ENCODE measurements at regions not wholly inside any gene's neighbourhood (a gene's known extent, or its start where the extent isn't known, plus 50 kb on each side); places are given as distances from the start of the nearest gene placed in this dataset.
"Not testable (repeated sequence)": the region's sequence is repeated elsewhere in the genome, so short reads cannot be mapped to it uniquely, and the experiment has no call there.

DNA sequence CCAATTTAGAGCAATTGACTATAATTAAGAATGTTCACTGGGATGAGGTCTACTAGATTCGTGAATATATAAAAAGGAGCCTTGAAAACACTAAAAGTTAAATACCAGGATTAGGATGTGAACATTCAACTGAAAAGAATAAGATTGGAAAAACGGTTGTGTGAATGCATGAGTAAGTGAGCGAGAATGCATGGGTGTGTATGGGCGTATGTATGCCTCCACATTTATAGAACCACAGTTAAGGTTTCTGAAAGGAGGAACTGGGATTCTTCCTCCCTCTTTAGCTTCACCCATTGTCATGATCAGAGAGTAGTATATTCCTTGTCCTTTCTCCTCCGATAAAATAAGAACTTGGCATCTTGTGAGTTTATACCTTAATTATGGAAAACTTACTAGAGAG, 151.1 kb upstream of the UBE2E3 start:
- no peak for DNase-seq

DNA sequence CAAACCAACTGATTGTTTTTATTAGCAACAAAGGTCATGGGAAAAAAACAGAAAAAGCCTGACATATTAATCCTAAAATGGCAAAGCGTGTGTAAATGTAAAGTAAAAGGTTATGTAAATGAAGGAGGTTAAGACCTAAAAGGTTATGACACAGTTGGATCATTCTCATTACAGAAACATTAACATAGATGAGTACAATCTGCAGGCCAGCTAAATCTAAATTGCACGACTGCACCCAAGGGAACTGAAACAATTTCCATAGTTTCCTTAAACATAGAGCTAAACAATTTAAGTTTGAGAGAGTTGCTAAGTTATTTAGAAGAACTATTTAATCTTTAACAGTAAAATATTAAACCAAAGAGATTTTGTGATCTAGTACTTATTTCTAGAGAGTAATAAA, 151.6 kb upstream of the UBE2E3 start:
- no peak for DNase-seq

DNA sequence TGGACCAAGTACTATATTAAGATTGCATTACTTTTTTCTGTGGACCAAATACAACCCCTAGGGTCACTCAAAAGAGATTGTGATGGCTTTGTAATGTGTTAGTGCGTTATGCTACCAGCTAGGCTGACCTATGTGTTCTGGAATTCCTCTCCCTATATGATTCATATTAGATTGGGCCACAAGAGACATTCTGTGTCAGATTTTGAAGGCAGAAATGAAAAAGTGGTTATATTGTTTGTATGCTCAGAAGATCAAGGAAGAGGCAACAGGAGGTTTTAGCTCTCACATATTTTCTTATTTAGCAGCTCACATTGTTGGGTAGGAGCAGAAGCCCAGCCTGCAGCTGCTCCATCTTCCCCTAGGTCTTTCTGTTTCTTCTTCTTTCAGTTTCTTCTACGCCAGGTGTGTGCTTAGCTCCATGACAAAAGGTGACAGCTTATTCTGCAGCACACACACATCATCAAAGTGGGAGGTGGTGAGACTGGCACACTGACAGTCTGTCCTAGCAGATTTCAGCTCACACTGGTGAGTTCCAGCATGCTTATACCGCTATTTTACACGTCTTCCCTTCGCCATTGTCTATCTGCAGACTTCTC, 156.8 kb upstream of the UBE2E3 start:
- DNase-seq, result no peak

DNA sequence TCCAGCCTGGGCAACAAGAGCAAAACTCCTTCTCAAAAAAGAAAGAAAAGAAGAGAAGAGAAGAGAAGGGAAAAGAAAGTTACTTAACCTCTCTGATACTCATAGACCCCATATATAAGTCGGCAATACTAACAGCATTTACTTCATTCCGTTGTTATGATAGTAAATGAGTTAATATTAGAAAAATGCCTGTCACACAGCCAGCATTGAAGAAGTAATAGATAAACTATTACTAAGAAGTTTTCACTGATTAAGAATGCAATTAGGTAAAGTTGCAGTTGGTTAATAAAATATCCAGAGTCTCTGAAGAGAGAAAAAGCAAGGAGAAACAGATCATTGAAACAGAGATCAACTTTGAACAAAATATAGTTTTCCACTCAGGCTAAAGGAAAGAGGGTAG, 161.3 kb upstream of the UBE2E3 start:
- no peak for DNase-seq

DNA sequence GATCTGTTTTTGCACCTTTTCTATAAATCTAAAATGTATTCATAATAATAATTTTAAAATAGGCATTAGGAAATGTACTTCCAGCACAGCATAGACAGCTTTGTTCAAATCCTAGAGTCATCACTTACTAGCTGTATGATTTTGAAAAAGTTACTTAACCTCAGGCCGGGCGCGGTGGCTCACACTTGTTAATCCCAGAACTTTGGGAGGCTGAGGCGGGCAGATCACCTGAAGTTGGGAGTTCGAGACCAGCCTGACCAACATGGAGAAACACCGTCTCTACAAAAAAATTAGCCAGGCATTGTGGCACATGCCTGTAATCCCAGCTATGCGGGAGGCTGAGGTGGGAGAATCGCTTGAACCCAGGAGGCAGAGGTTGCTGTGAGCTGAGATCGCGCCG, 161.7 kb upstream of the UBE2E3 start:
- not testable (repeated sequence) for DNase-seq

DNA sequence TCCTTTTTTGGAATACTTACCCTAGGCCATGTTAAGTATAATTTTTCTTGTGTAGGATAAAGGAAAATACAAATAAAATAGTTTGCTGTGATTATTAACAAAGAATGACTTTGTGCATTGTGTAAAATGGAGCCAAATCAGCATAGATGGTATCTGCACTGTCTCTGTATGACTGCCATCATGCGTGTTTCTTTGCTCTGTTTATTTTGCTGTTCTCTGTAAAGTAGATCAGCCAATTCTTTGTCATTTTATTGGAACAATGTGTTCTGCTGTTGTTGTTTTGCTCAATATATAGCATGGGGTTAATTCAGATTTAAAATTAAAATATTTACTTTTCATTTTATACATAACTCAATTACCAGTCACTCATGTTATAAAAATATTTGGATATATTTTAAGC, 181.3 kb upstream of the UBE2E3 start:
- DNase-seq, result no peak

DNA sequence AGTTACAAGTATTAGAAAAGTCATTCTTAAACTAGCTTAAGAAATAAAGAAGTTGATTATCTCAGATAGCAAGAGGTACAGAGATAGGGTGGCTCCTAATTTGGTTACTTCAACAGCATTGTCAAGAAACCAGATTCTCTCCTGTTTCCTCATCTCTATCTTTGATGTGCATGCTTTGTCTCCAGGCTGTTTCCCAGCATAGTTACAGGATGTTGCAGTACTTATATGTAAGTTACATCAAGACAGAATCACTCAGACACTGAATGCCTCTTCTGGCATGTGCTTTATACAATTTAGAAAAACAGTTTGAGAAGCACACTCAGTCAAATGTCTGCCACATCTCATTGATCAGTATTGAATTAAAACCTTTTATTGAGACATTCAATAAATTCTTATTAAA, 189.5 kb upstream of the UBE2E3 start:
- DNase-seq, result no peak

DNA sequence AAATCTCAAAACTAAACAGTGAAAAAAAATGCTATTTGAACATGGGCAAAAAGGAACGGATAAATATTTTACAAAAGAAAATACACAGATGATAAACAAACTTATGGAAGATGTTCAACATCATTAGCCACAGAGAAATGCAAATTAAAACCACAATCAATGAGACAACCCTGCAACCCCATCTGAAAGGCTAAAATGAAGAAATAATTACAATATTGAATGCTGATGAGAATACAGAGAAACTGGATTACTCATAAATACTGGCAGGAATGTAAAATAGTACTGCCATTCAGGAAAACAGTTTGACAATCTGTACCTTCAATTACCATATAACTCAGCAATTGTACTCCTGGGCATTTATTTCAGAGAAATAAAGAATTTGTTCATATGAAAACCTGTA, 193.1 kb upstream of the UBE2E3 start:
- no peak for DNase-seq

DNA sequence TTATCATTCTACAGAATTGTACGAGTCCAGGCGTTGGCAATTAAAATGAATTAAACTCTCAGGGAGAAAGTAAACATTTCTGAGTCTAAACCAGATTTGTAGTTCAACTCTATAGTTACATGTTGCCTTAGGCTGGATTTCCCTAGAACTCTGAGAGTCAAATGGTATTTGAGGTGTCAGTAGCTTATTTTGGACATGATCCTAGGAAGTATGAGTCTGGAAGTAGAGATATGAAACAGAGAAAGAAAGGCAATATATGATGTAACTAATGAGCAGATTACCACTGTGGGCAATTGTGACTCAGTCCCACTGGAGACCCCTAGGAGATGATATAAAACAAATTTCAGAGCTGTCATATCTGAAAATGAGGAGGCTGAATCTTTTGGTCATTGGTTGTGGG, 199.1 kb upstream of the UBE2E3 start:
- DNase-seq, result no peak

DNA sequence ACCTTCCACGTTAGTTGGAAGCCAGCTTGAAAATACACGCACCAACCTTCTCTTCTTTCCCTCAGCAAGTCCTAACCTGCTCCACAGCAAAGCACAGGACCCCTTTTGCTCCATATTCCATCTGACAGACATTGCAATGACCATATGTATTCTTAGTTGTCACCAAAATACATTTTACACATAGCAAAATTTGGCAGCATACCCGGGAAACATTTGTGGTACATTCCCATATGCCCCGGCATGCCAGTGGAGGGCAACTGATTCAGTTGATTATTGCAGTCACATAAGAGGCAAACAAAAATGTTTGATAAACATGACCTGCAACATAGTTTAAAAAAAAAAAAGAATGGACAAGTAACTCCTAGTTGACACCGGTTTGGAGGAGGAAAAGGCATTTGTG, 202.1 kb upstream of the UBE2E3 start:
- DNase-seq, result no peak

DNA sequence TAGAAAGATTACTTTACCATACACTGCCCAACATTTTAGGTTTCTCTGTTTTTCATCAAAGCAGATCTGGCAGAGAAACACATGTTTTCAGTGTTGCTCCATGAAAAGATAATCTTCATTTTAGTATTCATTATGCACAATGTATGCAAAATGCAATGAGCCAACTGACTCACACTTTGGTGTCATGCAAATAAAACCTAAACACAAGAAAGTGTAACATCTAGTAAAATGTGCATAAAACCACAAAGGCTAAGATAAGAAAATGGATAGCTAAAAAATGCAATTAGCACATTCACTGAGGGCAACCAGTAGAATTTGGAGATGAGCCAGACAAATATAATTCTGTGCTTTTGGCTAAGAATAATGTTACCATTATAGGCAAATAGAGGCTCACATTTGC, 203.5 kb upstream of the UBE2E3 start:
- no peak for DNase-seq

DNA sequence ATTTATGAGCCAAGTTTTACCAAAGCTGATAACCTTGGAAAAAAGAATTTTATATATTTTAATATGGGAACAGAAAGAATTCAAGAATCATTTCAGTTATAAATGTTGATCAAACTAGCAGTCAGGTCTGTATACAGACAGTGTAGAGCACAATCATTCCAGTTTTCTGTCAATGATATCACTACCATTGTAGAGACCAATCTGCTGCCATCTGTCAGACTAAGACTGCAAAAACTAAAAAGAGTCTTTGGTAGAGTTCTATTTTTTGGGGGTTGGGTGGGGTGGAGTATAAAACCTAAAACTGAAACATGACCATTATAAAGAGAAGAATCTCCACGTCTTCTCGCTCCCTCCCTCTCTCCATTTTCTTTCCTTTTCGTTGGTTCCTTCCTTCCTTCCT, 204.7 kb upstream of the UBE2E3 start:
- DNase-seq, result no peak

DNA sequence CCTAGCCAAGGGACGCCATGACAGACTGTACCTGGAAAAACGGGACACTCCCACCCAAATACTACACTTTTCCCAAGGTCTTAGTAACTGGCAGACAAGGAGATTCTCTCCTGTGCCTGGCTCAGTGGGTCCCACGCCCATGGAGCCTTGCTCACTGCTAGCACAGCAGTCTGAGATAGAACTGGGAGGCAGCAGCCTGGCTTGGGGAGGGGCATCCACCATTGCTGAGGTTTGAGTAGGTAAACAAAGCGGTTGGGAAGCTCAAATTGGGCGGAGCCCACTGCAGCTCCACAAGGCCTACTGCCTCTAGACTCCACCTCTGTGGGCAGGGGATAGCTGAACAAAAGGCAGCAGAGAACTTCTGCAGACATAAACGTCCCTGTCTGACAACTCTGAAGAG, 215.1 kb upstream of the UBE2E3 start:
- not testable (repeated sequence) for DNase-seq

DNA sequence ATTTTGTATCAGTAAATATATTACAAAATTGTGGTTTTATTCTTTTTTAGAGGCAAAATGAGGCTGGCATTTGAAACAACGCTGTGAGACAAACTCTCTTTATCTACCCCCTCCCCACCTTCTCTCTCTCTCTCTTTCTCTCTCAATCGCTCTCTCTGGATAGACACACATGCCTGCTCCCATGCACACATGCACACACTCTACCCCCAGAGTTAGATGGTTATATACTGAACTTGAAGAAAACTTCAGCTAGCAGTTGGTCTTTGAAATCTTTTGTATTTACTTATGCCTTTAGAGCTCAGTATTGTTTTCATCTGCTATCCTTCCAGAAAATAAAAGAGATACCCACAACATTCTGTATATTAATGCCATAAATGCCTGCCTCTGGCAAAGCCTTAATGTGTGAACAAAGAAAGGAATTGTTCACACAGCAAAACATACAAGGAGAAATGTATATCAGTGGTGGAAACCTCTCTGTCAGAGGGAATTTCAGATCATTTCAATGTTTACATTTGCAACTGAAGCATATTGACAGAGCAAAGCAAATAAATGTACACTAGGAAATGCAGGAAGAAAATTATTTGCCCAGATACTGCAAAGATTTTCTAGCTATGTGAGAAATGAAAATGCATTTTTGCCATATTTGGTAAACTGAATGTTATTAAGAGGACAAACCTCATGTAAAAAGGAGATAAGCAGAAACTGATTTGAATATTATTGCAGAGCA, 217.0 kb upstream of the UBE2E3 start:
- DNase-seq, result no peak

DNA sequence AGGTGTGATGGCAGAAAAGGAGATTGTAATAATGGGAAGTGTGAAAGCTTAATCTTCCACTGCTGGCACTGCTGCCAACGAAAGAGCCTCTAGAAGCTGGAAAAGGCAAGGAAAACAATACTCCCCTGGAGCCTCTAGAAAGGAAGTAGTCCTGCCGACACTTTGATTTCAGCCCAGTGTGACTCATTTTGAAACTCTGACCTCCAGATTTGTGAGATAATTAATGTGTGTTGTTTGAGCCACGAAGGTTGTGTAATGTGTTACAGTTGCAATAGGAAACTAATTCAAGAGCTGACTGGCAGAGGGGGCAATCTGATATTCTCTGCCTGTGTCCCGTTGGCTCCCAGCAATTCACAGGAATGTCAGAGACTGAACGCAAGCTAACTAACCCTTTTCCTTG, 219.2 kb upstream of the UBE2E3 start:
- no peak for DNase-seq

DNA sequence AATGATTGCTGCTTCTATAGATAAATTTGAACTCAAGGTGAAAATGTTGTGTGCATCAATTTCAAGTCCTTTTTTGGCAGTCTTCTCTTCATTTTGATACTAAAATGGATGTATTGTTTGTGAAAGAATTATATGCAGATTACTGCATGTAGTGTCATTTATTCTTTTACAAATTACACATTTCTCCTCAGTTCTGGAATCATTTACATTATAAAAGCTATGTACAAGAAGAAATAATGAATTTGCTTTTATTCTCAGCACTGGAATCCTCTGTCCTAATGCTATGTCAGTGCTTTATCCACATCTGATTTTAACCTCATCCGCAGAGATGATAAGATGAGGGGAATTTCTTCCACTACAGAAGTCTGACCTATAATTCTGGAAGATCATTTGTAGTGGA, 220.8 kb upstream of the UBE2E3 start:
- no peak for DNase-seq

DNA sequence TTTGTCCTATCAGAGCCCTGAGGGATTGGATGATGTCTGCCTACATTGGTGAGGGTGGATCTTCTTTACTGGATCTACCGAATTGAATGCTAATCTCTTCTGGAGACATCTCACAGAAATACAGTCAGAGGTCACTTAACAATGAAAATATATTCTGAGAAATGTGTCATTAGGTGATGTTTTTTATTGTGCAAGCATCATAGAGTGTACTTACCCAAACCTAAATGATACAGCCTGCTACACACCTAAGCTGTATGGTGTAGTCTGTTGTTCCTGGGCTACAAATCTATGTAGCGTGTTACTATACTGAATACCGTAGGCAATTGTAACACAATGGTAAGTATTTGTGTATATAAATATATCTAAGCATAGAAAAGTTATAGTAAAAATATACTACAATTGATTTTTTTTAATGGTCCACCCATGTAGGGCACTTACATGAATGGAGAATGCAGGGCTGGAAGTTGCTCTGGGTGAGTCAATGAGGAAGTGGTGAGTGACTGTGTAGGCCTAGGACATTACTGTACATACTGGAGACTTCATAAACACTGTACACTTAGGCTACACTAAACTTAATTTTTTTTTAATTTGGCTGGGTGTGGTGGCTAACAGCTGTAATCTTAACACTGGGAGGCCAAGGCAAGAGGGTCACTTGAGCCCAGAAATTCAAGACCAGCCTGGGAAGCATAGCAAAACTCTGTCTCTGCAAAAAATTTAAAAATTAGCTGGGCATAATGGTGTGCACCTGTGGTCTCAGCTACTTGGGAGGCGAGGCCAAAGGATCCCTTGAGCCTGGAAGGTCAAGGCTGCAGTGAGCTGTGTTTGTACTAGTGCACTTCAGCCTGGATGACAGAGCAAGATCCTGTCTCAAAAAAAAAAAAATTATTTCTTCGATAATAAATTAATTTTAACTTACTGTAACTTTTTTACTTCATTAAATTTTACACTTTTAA, 226.3 kb upstream of the UBE2E3 start:
- DNase-seq, result no peak

DNA sequence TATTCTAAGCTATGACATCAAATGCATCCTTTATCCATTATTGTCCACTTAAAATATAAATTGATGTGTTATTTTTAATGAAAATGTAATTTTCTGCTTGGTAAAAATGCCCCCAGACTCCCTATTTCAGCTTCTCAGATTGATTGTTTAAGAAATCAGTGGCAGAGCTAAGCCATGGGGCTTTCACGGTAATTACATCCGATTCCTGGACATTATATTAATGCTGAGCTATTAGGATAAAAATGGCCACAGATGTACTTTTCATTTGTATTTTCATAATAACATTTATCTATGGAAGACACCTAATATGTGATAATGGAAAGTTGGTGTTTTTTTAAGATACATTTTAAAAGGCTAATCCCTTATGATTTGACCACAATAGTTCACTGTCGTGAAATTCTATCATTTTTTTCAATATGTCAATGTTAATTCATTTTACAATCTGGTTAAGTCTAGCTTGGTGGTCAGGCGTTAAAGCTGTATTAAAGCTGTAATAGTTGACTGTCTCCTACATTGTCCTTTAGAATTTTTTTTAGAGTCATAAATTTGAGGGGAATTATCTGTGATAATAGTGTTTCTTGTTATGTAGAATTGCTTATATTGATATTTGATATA, 229.0 kb upstream of the UBE2E3 start:
- no peak for DNase-seq

DNA sequence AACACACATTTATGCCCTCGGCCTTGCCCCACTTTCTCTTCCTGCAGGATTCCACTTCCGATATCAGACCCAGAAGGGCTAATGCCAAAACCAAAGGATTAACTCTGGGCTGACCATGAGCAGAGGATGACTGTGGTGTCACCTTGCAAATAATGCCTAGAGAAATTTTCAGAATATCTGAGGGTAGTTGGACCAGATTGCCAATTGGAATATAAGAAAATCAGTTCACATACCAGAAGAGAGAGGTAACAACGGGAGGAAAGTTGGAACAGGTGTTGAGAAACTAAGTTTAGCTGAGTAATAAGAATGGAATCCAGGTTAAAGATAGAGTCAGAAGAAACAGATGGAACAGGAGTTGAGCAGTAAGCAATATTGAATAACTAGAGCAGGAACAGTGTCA, 232.7 kb upstream of the UBE2E3 start:
- no peak for DNase-seq

DNA sequence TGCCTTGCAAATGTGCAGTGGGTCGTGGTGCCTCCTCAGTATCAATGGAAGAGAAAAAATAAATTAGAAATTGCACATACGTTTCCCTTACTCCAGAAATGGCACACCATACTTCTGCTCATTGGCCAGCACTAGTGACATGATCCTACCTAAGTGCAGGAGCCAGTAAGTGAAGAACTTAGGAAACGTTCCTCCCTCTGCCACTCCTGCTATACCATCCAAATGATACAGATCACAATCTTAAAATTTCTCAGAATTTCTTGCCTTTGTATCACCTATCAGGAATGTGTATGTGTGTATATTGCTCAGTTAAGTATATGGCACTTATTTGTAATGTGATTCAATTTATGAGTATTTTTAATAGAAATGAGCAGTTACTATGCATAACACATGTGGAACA, 237.0 kb upstream of the UBE2E3 start:
- DNase-seq, result no peak

DNA sequence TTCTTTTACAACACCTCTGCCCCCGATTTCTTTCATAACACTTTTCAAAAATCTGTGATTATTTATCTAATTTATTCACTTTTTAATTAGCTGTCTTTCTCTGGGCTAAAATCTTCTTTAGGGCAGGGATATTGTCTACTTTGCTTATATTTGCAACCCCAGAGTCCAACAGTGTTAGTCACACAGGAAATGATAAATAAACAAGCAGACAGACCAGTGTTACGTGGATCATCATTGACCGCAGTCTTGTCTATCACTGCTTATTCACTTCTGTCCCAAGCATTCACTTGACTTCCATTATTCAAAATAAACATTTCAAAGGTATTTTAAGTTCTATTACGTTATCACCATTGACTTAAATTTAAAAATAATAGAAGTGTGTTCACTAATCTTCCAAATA, 237.6 kb upstream of the UBE2E3 start:
- no peak for DNase-seq

DNA sequence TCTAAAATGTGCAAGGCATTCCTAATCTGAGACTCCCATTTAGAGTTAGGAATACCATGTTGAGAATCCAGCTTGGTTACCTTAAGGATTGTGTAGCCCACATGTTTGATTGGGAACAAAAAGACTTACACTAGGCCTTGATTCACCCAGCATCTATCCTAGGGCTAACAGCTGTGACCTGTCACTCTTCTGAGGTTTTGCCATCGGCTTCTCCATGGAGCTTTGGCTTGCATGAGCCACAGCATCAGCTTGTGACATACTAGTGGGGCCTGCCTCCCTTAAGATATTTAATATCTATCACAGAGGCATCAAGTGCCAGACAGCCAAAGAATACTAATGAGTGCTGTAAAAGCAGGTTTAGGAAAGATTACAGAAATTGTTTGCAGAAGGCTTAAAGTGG, 241.3 kb upstream of the UBE2E3 start:
- DNase-seq, result no peak

DNA sequence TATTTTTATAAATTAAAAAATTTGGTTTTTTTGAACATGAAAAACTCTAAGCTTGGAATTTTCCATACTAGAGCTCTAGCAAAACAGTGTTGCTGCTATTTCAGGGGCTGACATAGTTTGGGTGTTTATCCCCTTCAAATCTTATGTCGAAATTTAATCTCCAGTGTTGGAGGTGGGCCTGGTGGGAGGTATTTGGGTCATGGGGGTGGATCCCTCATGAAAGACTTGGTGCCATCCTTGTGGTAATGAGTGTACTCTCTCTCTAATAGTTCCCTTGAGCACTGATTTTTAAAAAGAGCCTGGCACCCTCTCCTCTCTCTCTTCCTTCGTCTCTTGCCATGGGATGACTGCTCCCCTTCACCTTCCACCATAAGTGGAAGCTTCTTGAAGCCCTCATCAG, 244.6 kb upstream of the UBE2E3 start:
- no peak for DNase-seq

DNA sequence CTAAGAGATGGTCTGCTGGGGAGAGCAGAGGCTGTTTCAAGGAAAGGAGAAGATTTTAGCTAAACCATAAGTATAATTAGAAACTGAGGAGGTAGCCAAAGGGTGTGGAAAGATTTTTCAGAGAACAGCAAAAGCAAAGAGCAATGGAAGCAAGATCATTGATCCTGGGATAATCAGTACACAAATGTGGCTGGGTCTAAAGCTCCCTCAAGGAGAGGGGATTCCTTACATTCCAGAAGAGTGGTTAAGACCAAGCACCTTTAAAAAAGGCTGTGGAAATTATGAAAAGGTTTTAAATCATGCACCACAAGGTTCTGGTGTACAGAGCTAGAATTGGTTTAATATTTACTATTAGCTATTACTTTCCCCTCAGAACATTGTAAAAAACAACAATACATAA, 246.0 kb upstream of the UBE2E3 start:
- no peak for DNase-seq
